Renal cortex interstitium (tissue), 11 donors: ENCODE measurements at regions not wholly inside any gene's neighbourhood (a gene's known extent, or its start where the extent isn't known, plus 50 kb on each side); places are given as distances from the start of the nearest gene placed in this dataset.

Experiments
- DNase-seq, 11 donors: peaks; one replicate each; pipeline ENCODE4 v3.0.0-alpha.2; 2013; ENCODE audit warnings: low read depth in 9 of 11, low spot score in 4 of 11; ENCODE audit errors: extremely low read depth in 1 of 11

DNA sequence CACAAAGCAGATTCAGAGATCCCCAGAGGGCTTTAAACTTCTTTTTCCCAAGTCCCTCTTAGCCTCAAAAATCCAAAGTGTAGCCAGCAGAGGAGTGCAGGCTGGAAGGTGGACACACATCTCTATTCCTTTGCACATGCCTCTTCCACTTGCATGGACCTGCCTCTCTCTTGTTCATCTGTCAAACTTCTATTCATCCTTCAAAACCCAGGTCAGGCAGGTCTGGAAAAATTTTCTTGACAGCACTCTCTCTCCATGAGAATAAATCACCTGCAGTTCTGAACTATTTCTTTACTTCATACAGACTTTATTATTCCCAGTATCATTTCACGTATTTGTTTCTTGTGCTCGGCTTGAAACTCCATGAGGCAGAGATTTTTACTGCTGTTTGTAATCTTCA, 127.5 kb downstream of the SS18 start:
- no peak for DNase-seq

DNA sequence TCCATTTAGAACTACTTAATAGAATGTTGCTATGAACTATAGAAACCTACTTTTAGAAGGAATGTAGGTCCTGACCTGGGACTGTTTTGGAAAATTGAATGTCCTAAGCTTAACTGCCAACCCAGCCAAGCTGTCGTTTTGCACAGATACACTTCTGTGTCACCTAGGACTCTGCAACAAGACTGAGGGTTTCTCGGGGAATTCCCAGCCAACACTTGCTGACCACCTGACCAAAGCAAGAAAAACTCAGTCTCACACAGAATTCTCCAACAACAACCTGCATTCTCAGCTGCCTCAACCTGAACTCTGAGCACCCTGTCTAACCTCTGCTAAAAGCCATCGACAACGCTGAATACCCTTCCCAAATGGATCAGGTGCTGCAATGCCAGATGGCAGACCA, 128.2 kb downstream of the SS18 start:
- no peak for DNase-seq

GRCh38 chr18:25957017-25957416, 133.4 kb downstream of the SS18 start:
- no peak for DNase-seq

GRCh38 chr18:25953111-25953510, 137.3 kb downstream of the SS18 start:
- no peak for DNase-seq

GRCh38 chr18:25950321-25950720, 140.1 kb downstream of the SS18 start:
- DNase-seq, result no peak

DNA sequence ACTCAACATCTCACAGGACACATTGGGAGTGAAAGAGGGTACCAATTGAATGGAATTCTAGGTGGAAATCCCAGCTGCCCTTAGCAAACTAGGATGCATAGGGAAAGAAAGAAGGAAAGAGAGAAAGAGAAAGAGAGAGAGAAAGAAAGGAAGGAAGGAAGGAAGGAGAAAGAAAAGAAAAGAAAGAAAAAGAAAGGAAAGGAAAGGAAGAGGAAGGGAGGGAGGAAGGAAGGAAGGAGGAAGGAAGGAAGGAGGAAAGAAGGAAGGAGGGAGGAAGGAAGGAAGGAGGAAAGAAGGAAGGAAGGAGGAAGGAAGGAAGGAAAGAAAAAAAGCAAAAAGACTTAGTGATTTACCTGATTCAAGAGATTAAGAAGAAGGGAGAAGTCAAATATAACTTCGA, 143.9 kb downstream of the SS18 start:
- no peak for DNase-seq

DNA sequence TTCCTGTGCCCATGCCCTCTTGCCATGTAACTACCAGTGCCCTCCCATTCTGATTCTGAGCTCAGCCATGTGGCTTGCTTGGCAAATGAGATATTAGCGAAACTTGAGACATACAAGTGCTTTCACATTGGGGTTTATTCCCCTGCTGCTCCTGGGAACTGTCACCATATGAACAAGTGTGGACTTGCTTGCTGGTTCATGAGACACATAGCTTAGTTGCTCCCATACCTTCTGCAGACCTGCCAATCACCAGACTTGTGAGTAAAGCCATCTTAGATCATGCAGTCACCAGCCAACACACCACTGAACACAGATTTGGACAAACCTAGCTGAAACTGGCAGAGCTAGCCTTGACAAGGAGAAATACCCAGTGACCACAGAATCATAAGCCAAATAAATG, 155.1 kb downstream of the SS18 start:
- no peak for DNase-seq

DNA sequence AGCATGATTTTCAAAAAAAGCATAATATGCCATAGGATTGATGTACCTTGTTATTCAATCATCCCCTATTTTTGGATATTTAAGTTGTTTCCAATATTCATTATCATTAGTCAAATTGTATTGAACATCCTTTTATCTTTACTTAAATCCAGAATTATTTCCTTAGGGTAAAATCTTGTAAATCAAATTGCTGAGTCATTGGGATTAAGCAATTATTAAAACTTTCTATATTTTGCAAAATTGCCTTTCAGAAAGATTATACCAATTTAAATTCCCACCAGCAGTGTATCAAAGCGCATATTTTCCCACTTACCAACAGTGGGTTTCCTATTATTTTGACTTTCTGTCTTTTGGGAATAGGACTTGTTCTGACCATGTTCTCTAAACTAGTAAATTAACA, 159.3 kb downstream of the SS18 start:
- no peak for DNase-seq

- no peak for DNase-seq
Observed at GRCh38 chr18:25929787-25930186, 160.6 kb downstream of the SS18 start.

- DNase-seq, result no peak
Observed at GRCh38 chr18:25927830-25928229, 162.6 kb downstream of the SS18 start.

GRCh38 chr18:25923193-25923592, 167.2 kb downstream of the SS18 start:
- no peak for DNase-seq

DNA sequence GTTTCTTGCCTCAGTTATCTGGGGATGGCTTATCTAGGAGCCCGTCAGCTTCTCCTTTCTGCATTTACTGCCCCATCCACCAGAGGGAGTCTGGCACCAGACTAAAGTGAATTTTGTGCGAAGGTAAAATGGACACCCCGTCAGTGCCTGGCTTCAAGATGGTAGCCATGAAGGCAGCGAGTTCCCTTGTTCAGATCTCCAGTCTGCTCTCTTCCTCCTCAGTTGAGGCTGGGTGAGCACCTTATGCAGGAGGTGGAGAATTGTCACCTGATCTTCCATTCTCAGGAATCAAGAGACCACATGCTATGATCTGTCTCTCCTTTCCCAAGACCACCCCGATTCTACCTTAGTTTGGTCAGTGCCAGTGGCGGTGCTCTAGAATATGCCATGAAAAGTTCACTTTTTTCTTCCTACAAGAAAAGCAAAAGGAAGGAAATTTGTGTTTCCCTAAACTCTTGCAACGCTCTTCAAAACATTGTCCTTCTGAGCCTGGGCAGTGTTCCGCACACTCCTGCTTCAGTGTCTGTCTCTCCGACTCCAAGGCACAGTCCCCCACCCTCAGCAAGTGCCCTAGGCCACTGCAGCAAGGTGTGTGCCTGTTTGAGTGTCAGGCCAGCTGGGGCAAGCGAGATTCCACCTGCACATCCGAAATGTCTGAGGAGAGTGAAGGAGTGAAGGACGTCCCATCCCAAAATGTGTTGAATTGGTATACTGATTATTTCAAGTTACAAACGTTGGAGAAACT, 168.6 kb downstream of the SS18 start:
- DNase-seq, result no peak

DNA sequence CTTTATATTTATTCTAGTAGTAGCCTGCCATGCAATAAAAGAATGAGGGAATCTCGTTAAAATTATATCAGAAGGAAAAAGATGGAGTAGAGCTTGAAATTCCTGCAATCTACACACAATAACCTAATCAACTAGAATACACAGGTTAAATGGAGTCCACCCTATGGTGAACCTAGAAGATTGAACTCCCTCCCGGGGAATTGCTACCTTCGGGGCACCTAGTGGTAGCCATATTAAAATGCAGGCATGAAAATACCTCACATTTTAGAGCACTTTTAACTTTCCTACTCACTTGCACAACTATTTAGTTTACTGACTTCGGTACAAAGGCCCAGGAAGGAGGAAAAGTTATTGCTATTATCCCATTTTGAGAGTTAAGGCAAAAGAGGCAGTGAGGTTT, 174.5 kb downstream of the SS18 start:
- DNase-seq, result no peak

- no peak for DNase-seq
Observed at GRCh38 chr18:25898965-25899364, 191.4 kb downstream of the SS18 start.

- DNase-seq, result no peak
Observed at GRCh38 chr18:25896956-25897355, 193.5 kb downstream of the SS18 start.

- peak in 6 of 11 donors; percentile 15 to 32 (median 20) for DNase-seq
Observed at GRCh38 chr18:25896178-25896780, 194.1 kb downstream of the SS18 start.

- no peak for DNase-seq
Observed at GRCh38 chr18:25895518-25895917, 194.9 kb downstream of the SS18 start.

GRCh38 chr18:25886283-25886682, 204.1 kb downstream of the SS18 start:
- DNase-seq, result no peak

- no peak for DNase-seq
Observed at GRCh38 chr18:25883091-25883490, 207.3 kb downstream of the SS18 start.

GRCh38 chr18:25881149-25881548, 209.3 kb downstream of the SS18 start:
- DNase-seq, result no peak

- no peak for DNase-seq
Observed at GRCh38 chr18:25880441-25880840, 210.0 kb downstream of the SS18 start.
